Activated CD4-positive, CD25-positive, alpha-beta regulatory T cell treated with anti-CD3 and anti-CD28 coated beads, Interleukin-2, amount 50 U/mL, for 72 hours (primary cell): ENCODE measurements at regions not wholly inside any gene's neighbourhood (a gene's known extent, or its start where the extent isn't known, plus 50 kb on each side); places are given as distances from the start of the nearest gene placed in this dataset.
"Not testable (repeated sequence)": the region's sequence is repeated elsewhere in the genome, so short reads cannot be mapped to it uniquely, and the experiment has no call there.

Source experiments
- DNase-seq: peaks from one replicate; pipeline ENCODE4 v3.0.0; 2021

DNA sequence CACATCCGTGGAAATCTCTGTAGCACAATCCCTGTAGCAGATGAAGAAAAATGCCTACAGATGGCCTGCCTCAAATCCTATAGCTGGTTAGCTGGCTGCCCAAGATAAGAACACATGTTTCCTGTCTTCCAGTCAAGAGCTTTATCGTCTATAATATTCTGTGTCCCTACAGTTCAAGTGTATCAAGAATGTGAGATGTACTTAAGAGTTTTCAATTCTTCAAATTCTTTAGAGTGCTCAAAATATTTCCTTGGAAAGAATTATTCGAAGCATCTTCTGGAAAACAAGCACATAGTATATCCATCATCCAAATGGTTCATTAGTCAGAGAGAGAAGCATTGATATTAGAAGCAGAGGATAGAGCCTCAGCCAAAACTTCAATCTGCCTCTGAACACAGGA lies 239.8 kb downstream of the COG6 start:
- no peak for DNase-seq

DNA sequence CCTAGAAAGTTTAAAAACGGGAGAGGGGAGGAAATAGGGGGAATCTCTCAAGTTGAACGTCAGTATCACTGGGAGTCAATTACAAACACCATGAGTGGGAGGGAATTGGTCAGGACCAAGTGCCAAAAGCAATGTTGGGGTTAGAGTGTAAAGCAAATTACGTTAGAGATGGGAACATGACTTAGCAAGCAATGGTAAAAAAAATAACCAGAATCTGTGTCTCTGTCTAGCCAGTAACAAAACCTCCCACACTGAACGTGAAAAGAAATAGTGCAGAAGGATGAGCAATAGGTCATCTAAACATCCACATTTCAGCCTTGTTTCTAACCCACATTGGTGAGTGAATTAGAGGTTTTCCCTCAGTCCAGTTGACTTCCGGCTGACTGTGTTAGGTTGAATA lies 242.2 kb downstream of the COG6 start:
- DNase-seq = no peak

DNA sequence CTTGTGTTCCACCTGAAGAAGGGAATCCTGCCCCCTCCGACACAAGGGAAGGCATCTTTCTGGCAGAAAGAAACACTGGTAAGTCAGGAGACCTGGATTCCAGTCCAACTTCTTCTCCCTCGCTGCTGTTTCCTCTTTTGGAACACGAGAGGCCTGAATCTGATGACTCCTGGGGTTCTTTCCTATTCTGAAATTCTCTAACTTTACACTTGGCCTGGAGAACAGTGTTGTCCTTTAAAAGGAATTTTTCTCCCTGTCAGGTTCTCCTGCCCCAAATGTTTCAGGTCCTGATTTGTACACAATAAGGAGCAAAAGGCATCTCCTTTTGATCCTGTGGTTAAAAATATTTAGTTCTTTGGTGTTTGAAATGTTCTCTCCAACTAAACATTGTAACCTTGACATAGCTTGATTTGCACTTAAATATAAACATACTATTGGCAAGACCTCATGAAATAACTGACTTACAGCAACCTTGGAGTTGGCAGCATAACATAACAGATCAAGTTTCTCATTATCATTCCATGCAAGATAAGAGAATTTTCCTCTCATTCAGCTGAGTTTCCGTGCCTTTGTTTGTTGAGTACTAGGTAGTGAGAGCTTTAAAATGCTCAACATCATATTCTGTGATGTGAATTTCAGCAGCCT lies 244.8 kb downstream of the COG6 start:
- no peak for DNase-seq

DNA sequence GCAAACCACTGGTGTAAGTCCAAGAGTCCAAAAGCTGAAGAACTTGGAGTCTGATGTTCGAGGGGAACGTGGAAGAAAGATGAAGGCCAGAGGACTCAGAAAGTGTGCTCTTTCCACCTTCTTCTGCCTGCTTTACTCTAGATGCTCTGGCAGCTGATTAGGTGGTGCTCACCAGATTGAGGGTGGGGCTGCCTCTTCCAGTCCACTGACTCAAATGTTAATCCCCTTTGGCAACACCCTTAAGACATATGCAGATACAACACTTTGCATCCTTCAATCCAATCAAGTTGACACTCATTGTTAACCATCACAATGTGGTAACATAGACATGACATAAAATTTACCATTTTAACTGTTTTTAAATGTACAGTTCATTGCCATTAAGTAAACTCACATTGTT lies 249.5 kb downstream of the COG6 start:
- no peak for DNase-seq

GRCh38 chr13:39909634-39910033 lies 254.2 kb downstream of the COG6 start:
- no peak for DNase-seq

DNA sequence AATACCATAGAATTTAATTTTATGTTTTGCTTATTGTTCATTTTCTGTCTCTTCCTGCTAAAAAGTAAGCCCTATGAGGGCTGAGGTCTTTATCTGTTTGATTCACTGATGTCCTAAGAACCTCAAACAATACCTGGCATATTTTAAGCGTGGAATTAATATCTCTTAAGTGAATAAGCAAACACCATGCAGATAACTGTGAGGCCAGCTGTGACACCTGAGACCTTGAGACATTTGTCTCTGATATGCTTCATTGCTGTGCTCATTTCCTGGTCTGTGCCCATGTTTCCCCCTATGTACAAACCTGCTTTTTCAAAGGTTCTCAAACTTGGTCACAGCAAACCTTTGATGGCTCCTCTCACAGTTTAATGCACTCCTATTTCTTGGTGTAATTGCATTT lies 254.6 kb downstream of the COG6 start:
- DNase-seq = no peak

DNA sequence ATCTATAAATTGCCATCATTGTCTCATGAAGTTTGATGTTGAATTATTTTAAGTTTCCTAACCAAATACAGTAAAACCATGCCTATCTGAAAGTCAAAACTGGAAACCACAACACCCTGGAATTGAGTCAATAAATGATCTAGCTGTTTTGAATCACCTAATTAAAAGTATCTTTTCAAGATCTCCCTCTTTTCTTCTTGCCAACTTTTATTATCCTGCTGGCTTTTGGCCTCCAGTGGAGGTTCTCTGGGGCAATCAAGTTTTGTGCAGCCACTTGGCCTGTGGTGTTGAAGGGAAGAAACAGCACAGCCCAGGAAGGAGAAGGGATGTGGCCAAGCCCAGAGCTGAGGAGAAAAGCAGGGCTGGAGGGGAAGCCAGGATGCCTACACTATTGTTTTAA lies 255.4 kb downstream of the COG6 start:
- DNase-seq = no peak

- no peak for DNase-seq
Observed at GRCh38 chr13:39913339-39913738, 257.9 kb downstream of the COG6 start.

DNA sequence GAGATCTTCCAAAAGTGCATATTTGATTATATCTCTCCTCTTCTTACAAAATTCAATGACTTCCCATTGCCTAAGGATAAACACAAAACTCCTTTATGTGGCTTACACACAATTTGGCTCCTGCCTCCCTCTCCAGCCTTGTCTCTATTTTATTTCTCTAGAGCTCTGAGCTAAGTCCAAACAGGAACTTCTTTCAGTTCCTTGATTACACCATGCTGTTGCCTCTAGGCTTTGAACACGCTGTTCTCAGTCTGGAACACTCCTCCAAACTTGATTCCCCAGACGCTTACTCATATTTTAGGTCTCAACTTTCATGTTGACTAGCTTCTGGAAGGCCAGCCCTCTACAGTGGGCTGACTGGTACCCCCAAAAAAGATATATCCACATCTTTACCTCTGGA lies 258.5 kb downstream of the COG6 start:
- no peak for DNase-seq

- no peak for DNase-seq
Observed at GRCh38 chr13:39915418-39915817, 260.0 kb downstream of the COG6 start.

DNA sequence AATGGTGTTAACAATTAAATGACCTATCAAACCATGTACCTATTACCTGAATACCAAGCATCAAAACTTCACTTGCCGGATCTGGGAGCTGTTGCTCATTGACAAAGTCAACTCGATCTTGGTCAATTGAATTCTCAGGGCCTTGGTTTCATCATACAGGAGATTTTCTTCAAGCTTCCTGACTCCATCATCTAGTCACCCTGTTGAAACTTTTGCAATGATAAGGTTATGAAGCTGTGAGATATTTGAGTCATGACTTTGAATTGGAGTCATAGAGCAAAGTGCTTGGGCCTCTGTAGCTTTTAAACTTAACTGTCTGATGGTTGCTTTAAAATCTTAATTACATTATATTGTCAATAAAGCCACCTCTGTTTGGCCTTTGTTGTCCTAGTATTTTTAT lies 260.9 kb downstream of the COG6 start:
- DNase-seq = no peak

- DNase-seq = no peak
Observed at GRCh38 chr13:39918620-39919236, 263.3 kb downstream of the COG6 start.

GRCh38 chr13:39920613-39921012 lies 265.2 kb downstream of the COG6 start:
- DNase-seq = no peak

DNA sequence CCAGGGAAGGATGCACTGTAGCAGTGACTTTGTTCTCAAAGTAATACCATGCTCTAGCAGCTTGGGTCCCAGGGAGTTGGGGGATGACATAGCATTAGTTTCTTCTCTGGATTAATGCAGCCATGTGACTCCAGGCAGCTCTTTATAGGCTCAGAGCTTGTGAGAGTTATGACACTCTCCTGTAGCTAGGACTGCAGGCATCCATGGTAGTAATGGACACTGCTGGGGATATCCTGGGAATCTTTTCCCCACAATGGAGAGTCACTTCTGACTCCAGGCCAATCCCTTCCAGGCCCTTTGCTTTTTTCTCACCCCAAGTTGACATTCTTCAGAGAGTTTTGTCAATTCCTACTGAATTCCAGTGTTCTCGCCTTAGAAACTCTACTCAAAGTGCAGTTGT lies 270.9 kb downstream of the COG6 start:
- DNase-seq = no peak

DNA sequence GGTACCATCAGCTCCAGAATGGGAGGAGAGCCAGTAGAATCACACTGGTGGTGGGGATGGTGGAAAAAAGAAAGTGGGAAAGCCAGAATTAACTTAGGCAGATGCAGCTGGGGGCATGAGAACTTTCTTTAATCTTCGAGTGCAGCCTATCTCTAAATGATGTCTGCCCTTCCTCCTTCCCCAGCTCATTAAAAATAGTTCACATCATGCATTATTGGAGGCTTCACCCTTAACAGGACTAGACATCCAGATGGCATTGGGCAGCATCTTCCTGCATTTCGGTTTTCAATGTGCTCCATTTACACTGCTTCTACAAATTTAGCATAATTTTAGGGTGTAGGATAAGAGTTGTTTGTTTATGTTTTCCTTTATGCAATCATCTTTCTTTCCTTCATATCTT lies 272.8 kb downstream of the COG6 start:
- no peak for DNase-seq

- no peak for DNase-seq
Observed at GRCh38 chr13:39929583-39929982, 274.1 kb downstream of the COG6 start.

- DNase-seq = no peak
Observed at GRCh38 chr13:39930060-39930459, 274.6 kb downstream of the COG6 start.

DNA sequence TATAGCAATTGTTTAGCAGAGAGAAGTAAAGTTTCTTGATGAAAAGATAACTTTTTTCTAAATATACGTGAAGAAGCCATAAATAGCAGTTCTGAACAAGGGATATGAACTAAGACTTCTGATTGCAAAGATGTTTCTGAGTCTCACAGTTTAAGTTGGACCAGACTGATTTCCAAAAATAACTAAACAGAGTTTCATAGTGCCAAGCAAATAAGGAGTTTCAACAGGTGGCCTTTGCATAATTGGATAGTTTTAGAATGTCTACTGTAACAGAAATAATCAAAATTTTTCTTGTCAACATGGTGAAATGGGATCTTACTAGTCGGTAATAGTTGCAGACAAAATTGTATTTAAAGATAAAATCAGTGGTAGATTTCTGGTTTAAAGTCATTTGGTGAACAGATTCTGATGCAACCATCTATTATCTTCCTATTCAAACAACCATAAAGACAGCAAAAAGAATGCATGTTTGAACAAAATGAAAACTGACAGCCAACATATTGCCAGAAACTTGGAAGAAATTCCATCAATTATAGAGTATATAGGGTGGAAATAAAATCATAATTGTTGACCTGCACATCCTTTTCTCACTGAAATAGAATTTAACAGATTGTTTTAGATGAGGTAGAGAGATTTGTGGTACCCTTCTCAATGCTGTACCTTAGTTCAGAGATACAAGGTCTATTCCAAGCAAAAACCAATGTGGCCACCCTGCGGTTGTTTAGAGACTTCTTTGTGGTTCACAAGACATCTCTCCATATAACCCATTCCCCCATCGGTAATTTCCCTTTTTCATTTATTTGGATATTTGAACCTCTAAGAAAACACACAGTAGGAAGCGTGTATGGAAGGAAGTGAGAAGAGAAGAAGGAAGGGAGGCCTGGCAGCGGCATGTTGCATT lies 275.3 kb downstream of the COG6 start:
- no peak for DNase-seq

DNA sequence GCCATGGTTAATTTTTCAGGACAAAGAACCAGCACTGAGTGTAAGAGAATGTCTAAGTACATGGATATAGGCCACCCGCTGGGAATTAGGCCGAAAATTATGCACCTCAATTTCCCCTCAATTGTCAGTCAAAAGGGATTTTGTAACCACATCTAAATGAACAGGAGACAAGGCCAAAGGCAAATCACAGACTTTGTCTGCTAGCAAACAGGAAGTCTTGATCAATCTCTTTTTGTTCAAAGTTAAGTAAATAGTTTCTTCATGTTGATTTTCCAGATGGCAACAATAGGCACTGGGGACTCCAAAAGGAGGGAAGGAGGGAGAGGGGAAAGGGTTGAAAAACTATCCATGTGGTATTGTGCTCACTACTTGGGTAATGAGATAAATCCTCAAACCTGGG lies 276.0 kb downstream of the COG6 start:
- DNase-seq = no peak

DNA sequence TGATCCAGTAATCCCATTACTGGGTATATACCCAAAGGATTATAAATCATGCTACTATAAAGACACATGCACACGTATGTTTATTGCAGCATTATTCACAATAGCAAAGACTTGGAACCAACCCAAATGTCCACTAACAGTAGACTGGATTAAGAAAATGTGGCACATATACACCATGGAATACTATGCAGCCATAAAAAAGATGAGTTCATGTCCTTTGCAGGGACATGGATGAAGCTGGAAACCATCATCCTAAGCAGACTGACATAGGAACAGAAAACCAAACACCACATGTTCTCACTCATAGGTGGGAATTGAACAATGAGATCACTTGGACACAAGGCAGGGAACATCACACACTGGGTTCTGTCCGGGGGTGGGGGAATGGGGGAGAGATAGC lies 277.1 kb downstream of the COG6 start:
- not testable (repeated sequence) for DNase-seq

GRCh38 chr13:39935155-39935554 lies 279.7 kb downstream of the COG6 start:
- no peak for DNase-seq

DNA sequence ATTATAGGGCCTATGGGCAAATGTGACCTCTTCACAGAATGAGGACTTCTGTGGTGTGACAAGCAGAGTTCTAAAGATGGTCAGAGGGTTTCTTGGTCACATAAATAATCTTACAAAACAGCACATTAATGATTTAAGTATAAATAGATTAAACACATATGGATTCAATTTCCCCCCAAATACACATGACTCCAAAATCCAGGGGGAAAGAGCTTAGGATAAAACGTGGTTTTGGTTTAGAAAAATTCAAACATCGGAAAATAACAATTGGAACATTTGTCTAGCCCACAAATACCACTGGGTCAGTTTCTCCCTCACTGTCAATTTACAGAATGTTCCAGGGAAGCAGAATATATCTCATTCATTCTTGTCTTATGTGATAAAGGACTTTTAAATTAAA lies 283.1 kb downstream of the COG6 start:
- DNase-seq = no peak

DNA sequence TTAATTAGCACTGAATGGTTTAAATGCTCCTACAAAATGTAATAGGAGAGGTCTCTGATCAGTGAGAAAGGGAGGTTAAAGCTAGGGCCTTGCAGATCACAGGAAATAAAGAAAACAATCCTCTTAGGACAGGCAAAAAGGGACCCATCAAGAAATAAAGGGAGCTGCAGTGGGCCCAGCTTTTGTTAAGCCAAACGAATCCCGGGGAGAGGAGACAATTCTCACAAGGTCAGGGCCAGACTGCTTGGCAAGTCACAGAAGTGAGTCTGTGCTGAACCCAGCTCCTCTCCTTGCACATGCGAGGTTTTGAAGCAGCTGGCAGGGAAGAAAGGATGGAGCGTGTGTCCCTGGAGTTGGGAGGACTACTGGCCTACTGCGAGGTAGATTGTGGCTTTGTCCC lies 285.8 kb downstream of the COG6 start:
- no peak for DNase-seq

DNA sequence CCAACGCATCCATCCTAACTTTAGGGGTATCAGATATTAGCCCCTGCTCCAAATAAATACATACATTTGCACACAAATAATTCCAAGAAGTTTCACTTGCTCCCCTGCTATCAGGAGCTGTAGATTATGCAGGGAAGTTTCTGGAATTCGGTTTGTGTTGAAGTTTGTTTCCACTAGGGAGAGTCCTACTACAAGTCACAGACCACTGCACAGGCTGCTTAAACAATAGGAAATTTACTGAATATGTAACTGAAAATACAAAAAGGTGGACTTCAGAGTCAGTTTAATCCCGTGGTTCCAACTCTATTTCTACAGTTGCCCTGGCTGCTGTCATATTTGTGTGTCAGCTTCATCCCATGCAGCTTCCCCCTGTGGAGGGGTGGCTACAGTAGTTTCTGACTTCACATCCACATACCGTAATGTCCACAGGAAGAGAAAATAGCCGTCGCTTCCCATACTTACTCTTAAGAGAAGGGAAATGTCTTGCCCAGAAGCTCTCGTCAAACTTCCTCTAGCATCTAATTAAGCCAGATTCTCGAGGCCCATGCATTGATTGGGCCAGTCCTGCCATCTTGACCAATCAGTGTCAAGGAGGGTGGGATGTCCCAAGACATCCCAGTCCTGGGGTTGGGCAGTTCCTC lies 286.6 kb downstream of the COG6 start:
- DNase-seq = no peak
